K562 (cell line): ENCODE measurements at regions not wholly inside any gene's neighbourhood (a gene's known extent, or its start where the extent isn't known, plus 50 kb on each side); places are given as distances from the start of the nearest gene placed in this dataset.

Experiments
- ATF7 ChIP-seq: fragments of 450-650 bp; IDR thresholded peaks from 2 replicates; pipeline ENCODE4 v1.7.1; 2014; ENCODE audit warnings: mild to moderate bottlenecking, moderate library complexity
- CCNT2 ChIP-seq: IDR thresholded peaks from 2 replicates; pipeline ENCODE4 v1.6.1; 2011; ENCODE audit warnings: borderline replicate concordance, low read depth, mild to moderate bottlenecking, moderate library complexity, mixed read lengths, low read length; ENCODE audit not compliant: insufficient read length; ENCODE audit errors: extremely low read depth
- FOSL1 ChIP-seq: fragments of 200-800 bp; sonication (Bioruptor generic); conservative IDR thresholded peaks from 2 replicates; pipeline ENCODE4 v1.6.1; 2016; ENCODE audit warnings: missing genetic modification characterization, missing compliant biosample characterization
- FOXJ3 ChIP-seq: sonication (generic); formaldehyde crosslinking; IDR thresholded peaks from 2 replicates; pipeline ENCODE4 v1.4.0; 2020; ENCODE audit warnings: mild to moderate bottlenecking, missing genetic modification reagents
- GATA2 ChIP-seq: sonication (generic); formaldehyde crosslinking; IDR thresholded peaks from 2 replicates; pipeline ENCODE4 v1.4.0; 2020; ENCODE audit warnings: mild to moderate bottlenecking, missing genetic modification reagents
- GTF2E2 ChIP-seq: fragments of 200-800 bp; sonication (Bioruptor generic); IDR thresholded peaks from 2 replicates; pipeline ENCODE4 v1.6.1; 2016; ENCODE audit warnings: missing genetic modification characterization, missing compliant biosample characterization
- HDAC1 ChIP-seq, 2 experiments: fragments of 450-650 bp; IDR thresholded peaks; 2 replicates each; pipeline ENCODE4 v1.6.1; 2016 to 2017; ENCODE audit warnings: inconsistent platforms in 1 of 2, mild to moderate bottlenecking in 1 of 2, moderate library complexity in 1 of 2
- HEY1 ChIP-seq: fragments of 250-450 bp; sonication (Bioruptor Pico); IDR thresholded peaks from 2 replicates; pipeline ENCODE4 v1.5.0; 2020; ENCODE audit warnings: mild to moderate bottlenecking, moderate library complexity, borderline replicate concordance
- MTA2 ChIP-seq: fragments of 450-650 bp; IDR thresholded peaks from 2 replicates; pipeline ENCODE4 v1.6.1; 2016; ENCODE audit warnings: low read depth
- NBN ChIP-seq: fragments of 450-650 bp; IDR thresholded peaks from 2 replicates; pipeline ENCODE4 v1.6.1; 2016; ENCODE audit warnings: low read depth, mild to moderate bottlenecking
- NCOR1 ChIP-seq: fragments of 450-650 bp; IDR thresholded peaks from 2 replicates; pipeline ENCODE4 v1.6.1; 2016; ENCODE audit warnings: mild to moderate bottlenecking, moderate library complexity
- NEUROD1 ChIP-seq: fragments of 150-350 bp; IDR thresholded peaks from 2 replicates; pipeline ENCODE4 v1.6.1; 2014; ENCODE audit warnings: borderline replicate concordance, low read length, low read depth; ENCODE audit not compliant: partially characterized antibody
- RBM39 ChIP-seq: fragments of 200-400 bp; formaldehyde crosslinking; optimal IDR thresholded peaks from 2 replicates; pipeline ENCODE3; 2018; ENCODE audit warnings: low read depth, low read length
- RCOR1 ChIP-seq, 2 experiments: IDR thresholded peaks; 2 replicates each; pipeline ENCODE4 v1.6.1; 2012; ENCODE audit warnings: low read depth in 2 of 2, low read length in 2 of 2, borderline replicate concordance in 1 of 2, improper control_type of control experiment in 1 of 2
- ZBTB17 ChIP-seq: fragments of 450-650 bp; formaldehyde crosslinking; IDR thresholded peaks from 2 replicates; pipeline ENCODE4 v1.4.0; 2020; ENCODE audit warnings: mild to moderate bottlenecking
- ZNF253 ChIP-seq: fragments of 250-450 bp; sonication (Bioruptor Pico); conservative IDR thresholded peaks from 2 replicates; pipeline ENCODE4 v1.6.1; 2021; ENCODE audit warnings: mild to moderate bottlenecking
- ZNF263 ChIP-seq: sonication (generic); formaldehyde crosslinking; IDR thresholded peaks from 2 replicates; pipeline ENCODE4 v1.8.0; 2022; ENCODE audit warnings: mild to moderate bottlenecking, missing genetic modification reagents, borderline replicate concordance
- ZNF695 ChIP-seq: fragments of 450-650 bp; formaldehyde crosslinking; IDR thresholded peaks from 2 replicates; pipeline ENCODE4 v1.4.0; 2020; ENCODE audit warnings: mild to moderate bottlenecking, moderate library complexity
- ZNF764 ChIP-seq: fragments of 250-450 bp; sonication (Bioruptor Pico); IDR thresholded peaks from 2 replicates; pipeline ENCODE4 v1.4.0; 2020; ENCODE audit warnings: low read depth, mild to moderate bottlenecking, moderate library complexity
- TF ChIP-seq, protein P1 (sequence below): fragments of 450-650 bp; formaldehyde crosslinking; IDR thresholded peaks from 2 replicates; pipeline ENCODE4 v1.4.0; 2020; ENCODE audit warnings: mild to moderate bottlenecking, moderate library complexity
- TF ChIP-seq, protein P2 (sequence below): fragments of 450-650 bp; IDR thresholded peaks from 2 replicates; pipeline ENCODE4 v1.6.1; 2017; ENCODE audit warnings: antibody characterized with exemption, mild to moderate bottlenecking
- TF ChIP-seq, protein P3 (sequence below): fragments of 450-650 bp; IDR thresholded peaks from 2 replicates; pipeline ENCODE4 v1.6.1; 2014; ENCODE audit warnings: low read depth, mild to moderate bottlenecking, moderate library complexity, borderline replicate concordance

DNA sequence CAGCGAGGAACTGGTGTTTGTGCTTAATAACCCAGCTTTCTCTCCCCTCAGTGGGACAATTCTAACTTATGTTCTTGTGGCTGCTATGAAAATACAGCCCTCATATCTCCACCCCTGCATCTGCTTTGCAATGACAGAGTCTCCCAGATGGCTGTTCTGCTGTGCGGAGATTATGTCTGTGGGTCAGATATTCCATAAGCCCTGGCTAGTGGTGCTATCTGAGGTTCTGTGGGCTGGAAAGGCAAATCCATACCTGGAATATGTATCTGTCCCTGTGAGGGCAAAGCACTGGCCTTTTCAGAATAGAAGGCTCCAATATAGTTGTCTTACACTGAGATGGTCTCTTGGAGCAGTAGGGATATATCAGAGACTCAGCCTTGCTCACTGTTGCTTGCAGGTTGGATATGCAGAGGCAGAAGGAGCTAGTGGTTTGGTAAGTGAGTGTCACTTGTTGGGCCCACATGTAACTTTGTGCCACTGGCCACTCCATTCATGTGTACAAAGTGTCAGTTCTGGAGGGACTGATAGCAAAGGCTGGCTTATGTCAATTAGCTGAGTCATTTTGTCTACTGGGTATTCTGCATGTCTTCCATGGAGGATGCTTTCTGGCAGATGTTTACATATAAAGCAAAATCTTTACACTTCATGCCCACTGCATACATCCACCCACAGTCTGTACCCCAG is 246.6 kb downstream of the FAM76B start (continued):
- peak; percentile 67 for TF ChIP-seq NEUROD1
- peak in 1 of 2 experiments; percentile 61; a peak in 1 of 4 replicates for TF ChIP-seq HDAC1 (IDR thresholded peaks at IDR 0.05)
- TF ChIP-seq, protein P1, sequence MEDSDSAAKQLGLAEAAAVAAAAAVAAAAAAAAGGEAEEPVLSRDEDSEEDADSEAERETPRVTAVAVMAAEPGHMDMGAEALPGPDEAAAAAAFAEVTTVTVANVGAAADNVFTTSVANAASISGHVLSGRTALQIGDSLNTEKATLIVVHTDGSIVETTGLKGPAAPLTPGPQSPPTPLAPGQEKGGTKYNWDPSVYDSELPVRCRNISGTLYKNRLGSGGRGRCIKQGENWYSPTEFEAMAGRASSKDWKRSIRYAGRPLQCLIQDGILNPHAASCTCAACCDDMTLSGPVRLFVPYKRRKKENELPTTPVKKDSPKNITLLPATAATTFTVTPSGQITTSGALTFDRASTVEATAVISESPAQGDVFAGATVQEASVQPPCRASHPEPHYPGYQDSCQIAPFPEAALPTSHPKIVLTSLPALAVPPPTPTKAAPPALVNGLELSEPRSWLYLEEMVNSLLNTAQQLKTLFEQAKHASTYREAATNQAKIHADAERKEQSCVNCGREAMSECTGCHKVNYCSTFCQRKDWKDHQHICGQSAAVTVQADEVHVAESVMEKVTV (CRISPR knock-in tag), result peak; percentile 49; the same call in 1 of the 2 replicates
- TF ChIP-seq ZNF263 (CRISPR knock-in tag), result no peak
- TF ChIP-seq ZNF695 (CRISPR knock-in tag), result no peak
- TF ChIP-seq ZNF764 (CRISPR knock-in tag), result no peak
- peak; percentile 59 for TF ChIP-seq ZBTB17 (CRISPR knock-in tag)
- TF ChIP-seq RCOR1 (IDR thresholded peaks at IDR 0.05; ENCODE audit: borderline replicate concordance in 1 of 2, low read depth in 2 of 2, low read length in 2 of 2), result peak; percentile 75 to 85; a peak in 3 of 4 replicates
- TF ChIP-seq NBN, result peak; percentile 84; the same call in 1 of the 2 replicates
- peak; percentile 98 for TF ChIP-seq NCOR1
- peak; percentile 68; the same call in 1 of the 2 replicates for TF ChIP-seq HEY1 (CRISPR knock-in tag)
- no peak for TF ChIP-seq FOXJ3 (CRISPR knock-in tag)
- no peak for TF ChIP-seq GTF2E2
- peak; percentile 96 for TF ChIP-seq FOSL1 (tag)
- TF ChIP-seq CCNT2, result peak; percentile 92
- peak; percentile 79 for TF ChIP-seq ATF7
- TF ChIP-seq GATA2, result peak; percentile 91
- peak; percentile 33 for TF ChIP-seq RBM39
- TF ChIP-seq MTA2, result peak; percentile 99
- TF ChIP-seq, protein P2, sequence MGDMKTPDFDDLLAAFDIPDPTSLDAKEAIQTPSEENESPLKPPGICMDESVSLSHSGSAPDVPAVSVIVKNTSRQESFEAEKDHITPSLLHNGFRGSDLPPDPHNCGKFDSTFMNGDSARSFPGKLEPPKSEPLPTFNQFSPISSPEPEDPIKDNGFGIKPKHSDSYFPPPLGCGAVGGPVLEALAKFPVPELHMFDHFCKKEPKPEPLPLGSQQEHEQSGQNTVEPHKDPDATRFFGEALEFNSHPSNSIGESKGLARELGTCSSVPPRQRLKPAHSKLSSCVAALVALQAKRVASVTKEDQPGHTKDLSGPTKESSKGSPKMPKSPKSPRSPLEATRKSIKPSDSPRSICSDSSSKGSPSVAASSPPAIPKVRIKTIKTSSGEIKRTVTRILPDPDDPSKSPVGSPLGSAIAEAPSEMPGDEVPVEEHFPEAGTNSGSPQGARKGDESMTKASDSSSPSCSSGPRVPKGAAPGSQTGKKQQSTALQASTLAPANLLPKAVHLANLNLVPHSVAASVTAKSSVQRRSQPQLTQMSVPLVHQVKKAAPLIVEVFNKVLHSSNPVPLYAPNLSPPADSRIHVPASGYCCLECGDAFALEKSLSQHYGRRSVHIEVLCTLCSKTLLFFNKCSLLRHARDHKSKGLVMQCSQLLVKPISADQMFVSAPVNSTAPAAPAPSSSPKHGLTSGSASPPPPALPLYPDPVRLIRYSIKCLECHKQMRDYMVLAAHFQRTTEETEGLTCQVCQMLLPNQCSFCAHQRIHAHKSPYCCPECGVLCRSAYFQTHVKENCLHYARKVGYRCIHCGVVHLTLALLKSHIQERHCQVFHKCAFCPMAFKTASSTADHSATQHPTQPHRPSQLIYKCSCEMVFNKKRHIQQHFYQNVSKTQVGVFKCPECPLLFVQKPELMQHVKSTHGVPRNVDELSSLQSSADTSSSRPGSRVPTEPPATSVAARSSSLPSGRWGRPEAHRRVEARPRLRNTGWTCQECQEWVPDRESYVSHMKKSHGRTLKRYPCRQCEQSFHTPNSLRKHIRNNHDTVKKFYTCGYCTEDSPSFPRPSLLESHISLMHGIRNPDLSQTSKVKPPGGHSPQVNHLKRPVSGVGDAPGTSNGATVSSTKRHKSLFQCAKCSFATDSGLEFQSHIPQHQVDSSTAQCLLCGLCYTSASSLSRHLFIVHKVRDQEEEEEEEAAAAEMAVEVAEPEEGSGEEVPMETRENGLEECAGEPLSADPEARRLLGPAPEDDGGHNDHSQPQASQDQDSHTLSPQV, result peak; percentile 64
- no peak for TF ChIP-seq ZNF253 (CRISPR knock-in tag)
- TF ChIP-seq, protein P3, sequence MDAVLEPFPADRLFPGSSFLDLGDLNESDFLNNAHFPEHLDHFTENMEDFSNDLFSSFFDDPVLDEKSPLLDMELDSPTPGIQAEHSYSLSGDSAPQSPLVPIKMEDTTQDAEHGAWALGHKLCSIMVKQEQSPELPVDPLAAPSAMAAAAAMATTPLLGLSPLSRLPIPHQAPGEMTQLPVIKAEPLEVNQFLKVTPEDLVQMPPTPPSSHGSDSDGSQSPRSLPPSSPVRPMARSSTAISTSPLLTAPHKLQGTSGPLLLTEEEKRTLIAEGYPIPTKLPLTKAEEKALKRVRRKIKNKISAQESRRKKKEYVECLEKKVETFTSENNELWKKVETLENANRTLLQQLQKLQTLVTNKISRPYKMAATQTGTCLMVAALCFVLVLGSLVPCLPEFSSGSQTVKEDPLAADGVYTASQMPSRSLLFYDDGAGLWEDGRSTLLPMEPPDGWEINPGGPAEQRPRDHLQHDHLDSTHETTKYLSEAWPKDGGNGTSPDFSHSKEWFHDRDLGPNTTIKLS, result peak; percentile 53; the same call in 1 of the 2 replicates
